HEK293T (cell line): ENCODE measurements at regions not wholly inside any gene's neighbourhood (a gene's known extent, or its start where the extent isn't known, plus 50 kb on each side); places are given as distances from the start of the nearest gene placed in this dataset.

Source experiments
- CTCF ChIA-PET: fragments of 350-600 bp; formaldehyde crosslinking; extraction: SDS; loops from one replicate; lab custom pipeline; 2021; ENCODE audit warnings: antibody characterized with exemption, inconsistent platforms; lab: Yijun Ruan, JAX
- POLR2A ChIA-PET: fragments of 350-600 bp; formaldehyde crosslinking; extraction: SDS; loops from one replicate; lab custom pipeline; 2020; ENCODE audit warnings: antibody characterized with exemption, inconsistent platforms; lab: Yijun Ruan, JAX
- DNase-seq: peaks from one replicate; pipeline ENCODE4 v3.0.0; 2012; ENCODE audit warnings: mixed read lengths; ENCODE audit errors: extremely low spot score
- ARNT ChIP-seq: fragments of 450-650 bp; IDR thresholded peaks from 2 replicates; pipeline ENCODE4 v1.6.1; 2017; ENCODE audit warnings: mild to moderate bottlenecking
- BHLHE40 ChIP-seq: fragments of 450-650 bp; IDR thresholded peaks from 2 replicates; pipeline ENCODE4 v1.6.1; 2016; ENCODE audit warnings: mild to moderate bottlenecking, moderate library complexity, borderline replicate concordance
- CTBP1 ChIP-seq: fragments of 450-650 bp; IDR thresholded peaks from 2 replicates; pipeline ENCODE4 v1.6.1; 2016; ENCODE audit warnings: borderline replicate concordance
- ELF4 ChIP-seq: fragments of 450-650 bp; IDR thresholded peaks from 2 replicates; pipeline ENCODE4 v1.6.1; 2017; ENCODE audit warnings: antibody characterized with exemption
- FOXA1 ChIP-seq: fragments of 450-650 bp; IDR thresholded peaks from 2 replicates; pipeline ENCODE4 v1.6.1; 2016; ENCODE audit warnings: mild to moderate bottlenecking
- FOXK2 ChIP-seq: fragments of 450-650 bp; IDR thresholded peaks from 2 replicates; pipeline ENCODE4 v1.6.1; 2016; ENCODE audit warnings: mild to moderate bottlenecking
- FOXM1 ChIP-seq: fragments of 450-650 bp; IDR thresholded peaks from 2 replicates; pipeline ENCODE4 v1.6.1; 2017; ENCODE audit warnings: mild to moderate bottlenecking, borderline replicate concordance
- HDGF ChIP-seq: fragments of 450-650 bp; IDR thresholded peaks from 2 replicates; pipeline ENCODE4 v1.6.1; 2017; ENCODE audit warnings: antibody characterized with exemption, borderline replicate concordance
- L3MBTL2 ChIP-seq: fragments of 450-650 bp; conservative IDR thresholded peaks from 2 replicates; pipeline ENCODE4 v1.6.1; 2016; ENCODE audit warnings: mild to moderate bottlenecking
- LEF1 ChIP-seq: fragments of 450-650 bp; IDR thresholded peaks from 2 replicates; pipeline ENCODE4 v1.6.1; 2017; ENCODE audit warnings: mild to moderate bottlenecking, borderline replicate concordance
- NFRKB ChIP-seq: fragments of 450-650 bp; IDR thresholded peaks from 2 replicates; pipeline ENCODE4 v1.6.1; 2016; ENCODE audit warnings: mild to moderate bottlenecking, moderate library complexity
- PKNOX1 ChIP-seq: fragments of 450-650 bp; IDR thresholded peaks from 2 replicates; pipeline ENCODE4 v1.6.1; 2016
- SP1 ChIP-seq: fragments of 450-650 bp; IDR thresholded peaks from 2 replicates; pipeline ENCODE4 v1.6.1; 2017
- SUZ12 ChIP-seq: fragments of 450-650 bp; IDR thresholded peaks from 2 replicates; pipeline ENCODE4 v1.6.1; 2016; ENCODE audit warnings: mild to moderate bottlenecking
- TARDBP ChIP-seq: fragments of 450-650 bp; IDR thresholded peaks from 2 replicates; pipeline ENCODE4 v1.6.1; 2016
- ZNF384 ChIP-seq: fragments of 450-650 bp; IDR thresholded peaks from 2 replicates; pipeline ENCODE4 v1.6.1; 2016

- peak; percentile 44 for DNase-seq
- ChIA-PET POLR2A (no interaction called here), CTCF (interaction anchor here (0.8 kb wide), 1 partner anchor 228 kb away, joined by 4 read pairs; no protein-coding TSS in a partner anchor)
- peak; percentile 93 for TF ChIP-seq ZNF384
- TF ChIP-seq FOXK2: no peak
- no peak for TF ChIP-seq ARNT
These were observed 116.9 kb upstream of the ARRDC3 start for GRCh38 chr5:91499943-91500531.

- TF ChIP-seq PKNOX1: no peak
- TF ChIP-seq TARDBP: no peak
- TF ChIP-seq CTBP1: no peak
- no peak for TF ChIP-seq ELF4
- TF ChIP-seq FOXM1: no peak
- TF ChIP-seq FOXA1: no peak
- TF ChIP-seq FOXK2: no peak
- TF ChIP-seq NFRKB: no peak
- TF ChIP-seq ARNT: no peak
- no peak for TF ChIP-seq LEF1
- TF ChIP-seq SUZ12: no peak
- TF ChIP-seq L3MBTL2: no peak
- TF ChIP-seq BHLHE40: no peak
- TF ChIP-seq ZNF384: no peak
- no peak for TF ChIP-seq SP1
- no peak for TF ChIP-seq HDGF
- CTCF ChIA-PET: no interaction called here
- no peak for DNase-seq
- POLR2A ChIA-PET: no interaction called here
These were observed 112.6 kb upstream of the ARRDC3 start for GRCh38 chr5:91495699-91496098.

- TF ChIP-seq LEF1: no peak
- no peak for TF ChIP-seq ARNT
- TF ChIP-seq FOXA1: no peak
- no peak for TF ChIP-seq PKNOX1
- no peak for TF ChIP-seq FOXM1
- no peak for TF ChIP-seq SUZ12
- no peak for TF ChIP-seq ELF4
- no peak for TF ChIP-seq BHLHE40
- TF ChIP-seq L3MBTL2: no peak
- no peak for TF ChIP-seq TARDBP
- no peak for DNase-seq
- POLR2A ChIA-PET: no interaction called here
- CTCF ChIA-PET: interaction anchor here (1.3 kb wide), 1 partner anchor 75 kb away, joined by 3 read pairs; no protein-coding TSS in a partner anchor
These were observed 111.4 kb upstream of the ARRDC3 start for GRCh38 chr5:91494447-91494996.

- ChIA-PET POLR2A (no interaction called here), CTCF (no interaction called here)
- DNase-seq: no peak
- TF ChIP-seq ZNF384: no peak
- no peak for TF ChIP-seq SP1
- TF ChIP-seq L3MBTL2: no peak
- no peak for TF ChIP-seq ARNT
- no peak for TF ChIP-seq CTBP1
- TF ChIP-seq FOXK2: no peak
- TF ChIP-seq ELF4: no peak
- no peak for TF ChIP-seq BHLHE40
- no peak for TF ChIP-seq FOXM1
- TF ChIP-seq SUZ12: no peak
- no peak for TF ChIP-seq TARDBP
- TF ChIP-seq NFRKB: no peak
- TF ChIP-seq HDGF: no peak
These were observed 110.0 kb upstream of the ARRDC3 start for GRCh38 chr5:91493086-91493485.

GRCh38 chr5:91491229-91491628 is 108.1 kb upstream of the ARRDC3 start:
- CTCF ChIA-PET: no interaction called here
- DNase-seq: no peak
- no peak for TF ChIP-seq ELF4
- TF ChIP-seq FOXM1: no peak
- TF ChIP-seq L3MBTL2: no peak
- TF ChIP-seq FOXK2: no peak
- no peak for TF ChIP-seq ZNF384
- POLR2A ChIA-PET: no interaction called here

GRCh38 chr5:91490316-91490715 is 107.2 kb upstream of the ARRDC3 start:
- TF ChIP-seq PKNOX1: peak; percentile 60
- TF ChIP-seq FOXA1: no peak
- CTCF ChIA-PET: no interaction called here
- POLR2A ChIA-PET: no interaction called here
- no peak for DNase-seq

- DNase-seq: no peak
- ChIA-PET POLR2A (no interaction called here), CTCF (no interaction called here)
- no peak for TF ChIP-seq NFRKB
- no peak for TF ChIP-seq LEF1
- no peak for TF ChIP-seq PKNOX1
- TF ChIP-seq ELF4: no peak
These were observed 104.3 kb upstream of the ARRDC3 start for GRCh38 chr5:91487420-91487819.
